HG03565 (cell line): ENCODE measurements at regions not wholly inside any gene's neighbourhood (a gene's known extent, or its start where the extent isn't known, plus 50 kb on each side); places are given as distances from the start of the nearest gene placed in this dataset.

ENCODE experiments used
- ATAC-seq: cut with Tn5 transposase; IDR thresholded peaks from one replicate; pipeline ENCODE4 v1.9.1; 2021; ENCODE audit warnings: mild to moderate bottlenecking, moderate library complexity; ENCODE audit not compliant: unreplicated experiment

DNA sequence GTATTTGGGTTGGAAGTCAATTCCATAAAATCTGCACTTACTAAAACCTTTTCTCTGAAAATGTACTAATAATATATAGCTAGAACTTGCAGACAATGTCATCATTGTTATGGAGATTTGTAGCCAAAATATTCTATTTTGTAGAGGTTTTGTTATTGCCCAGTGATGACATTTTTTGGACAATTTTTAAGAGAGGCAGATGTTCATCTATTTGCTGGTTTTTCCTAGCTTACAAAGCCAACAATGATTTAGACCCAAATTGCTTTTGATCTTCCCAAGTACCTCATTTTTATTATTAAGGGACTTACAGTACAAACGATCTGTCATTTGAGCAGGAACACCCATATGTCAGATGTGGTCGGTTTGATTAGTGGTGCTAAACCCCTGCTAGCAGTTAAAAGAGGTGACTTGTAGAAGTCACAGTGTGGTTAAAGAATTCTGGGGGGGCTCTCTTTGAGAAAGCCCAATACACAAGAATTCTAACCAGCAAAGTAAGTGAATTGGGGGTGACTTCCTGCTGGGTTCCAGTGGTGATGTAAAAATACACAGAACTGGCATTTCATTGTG lies 136.2 kb downstream of the KIT start:
- no peak for ATAC-seq
